Tibial artery (tissue), 4 donors: ENCODE measurements at regions not wholly inside any gene's neighbourhood (a gene's known extent, or its start where the extent isn't known, plus 50 kb on each side); places are given as distances from the start of the nearest gene placed in this dataset.

Experiments
- DNase-seq, 2 donors: peaks; one replicate each; pipeline ENCODE4 v3.0.0-alpha.2; 2019
- H3K27ac ChIP-seq, 2 donors: fragments of 200-600 bp; sonication (generic) in 1 of 2; 1 replicate in 1 of 2; 2 replicates in 1 of 2; pipeline ENCODE4 v1.5.1; 2018 to 2019; ENCODE audit warnings: mild to moderate bottlenecking in 1 of 2
- H3K27me3 ChIP-seq, 2 donors: fragments of 200-600 bp; sonication (generic) in 1 of 2; one replicate each; pipeline versions ENCODE4 v1.5.1 to v1.6.0; 2016 to 2019
- H3K36me3 ChIP-seq, 3 donors: fragments of 200-600 bp; sonication (generic) in 2 of 3; one replicate each; pipeline ENCODE4 v1.5.1; 2016 to 2019; ENCODE audit warnings: mild to moderate bottlenecking in 2 of 3
- H3K4me1 ChIP-seq, 4 donors: fragments of 200-600 bp; sonication (generic) in 2 of 4; 1 replicate in 3 of 4; 2 replicates in 1 of 4; pipeline ENCODE4 v1.5.1; 2016 to 2019
- H3K4me3 ChIP-seq, 2 donors: fragments of 200-600 bp; sonication (generic) in 1 of 2; 1 replicate in 1 of 2; 2 replicates in 1 of 2; pipeline ENCODE4 v1.5.1; 2018 to 2019; ENCODE audit warnings: mild to moderate bottlenecking in 2 of 2
- H3K9me3 ChIP-seq, 3 donors: fragments of 200-600 bp; sonication (generic) in 1 of 3; one replicate each; pipeline ENCODE4 v1.5.1; 2016 to 2019
- CTCF ChIP-seq, 2 experiments: fragments of 200-600 bp in 1 of 2; fragments of 450-650 bp in 1 of 2; IDR thresholded peaks; one replicate each; pipeline ENCODE4 v1.5.1; 2017 to 2019; ENCODE audit warnings: antibody characterized with exemption in 2 of 2, mild to moderate bottlenecking in 1 of 2, moderate library complexity in 1 of 2
- intact Hi-C: fragments of 100-400 bp; cut with DNase I; formaldehyde crosslinking; loops from one replicate; pipeline ENCODE4 v1.15.0; 2023; ENCODE audit warnings: low total_unique reads

- Histone ChIP-seq H3K4me1 (peaks cover 0 to 11% (median 0%) of the 10 kb centered on the region in 4 donors), H3K27me3 (peaks cover 0 to 11% of the 10 kb centered on the region in 2 donors), H3K36me3 (no peaks in the 10 kb centered on the region), H3K4me3 (no peak overlapping the region), H3K27ac (no peak overlapping the region), H3K9me3 (no peaks in the 10 kb centered on the region)
- intact Hi-C loops = no loop called here
- TF ChIP-seq CTCF (IDR thresholded peaks at IDR 0.05) = no peak
- no peak for DNase-seq
Measured at GRCh38 chr2:60678551-60678950, 77.5 kb upstream of the PAPOLG start.

- Histone ChIP-seq H3K27me3 (peaks cover 0 to 11% of the 10 kb centered on the region in 2 donors), H3K4me1 (peaks cover 0 to 11% (median 0%) of the 10 kb centered on the region in 4 donors), H3K4me3 (no peak overlapping the region), H3K27ac (no peak overlapping the region), H3K36me3 (no peaks in the 10 kb centered on the region), H3K9me3 (no peaks in the 10 kb centered on the region)
- DNase-seq = no peak
- no peak for TF ChIP-seq CTCF (IDR thresholded peaks at IDR 0.05)
- intact Hi-C loops = no loop called here
Measured at GRCh38 chr2:60679036-60679780, 76.9 kb upstream of the PAPOLG start.

- H3K36me3 ChIP-seq = no peaks in the 10 kb centered on the region
- no peak for DNase-seq
- H3K27ac ChIP-seq = no peak overlapping the region
- H3K27me3 ChIP-seq = peaks cover 0 to 23% of the 10 kb centered on the region in 2 donors
- no peak overlapping the region for H3K4me3 ChIP-seq
- H3K4me1 ChIP-seq = no peaks in the 10 kb centered on the region
- H3K9me3 ChIP-seq = no peaks in the 10 kb centered on the region
- no peak for TF ChIP-seq CTCF (IDR thresholded peaks at IDR 0.05)
- intact Hi-C loops = no loop called here
Measured at GRCh38 chr2:60693551-60693950, 62.5 kb upstream of the PAPOLG start.

GRCh38 chr2:60695793-60696192 is 60.3 kb upstream of the PAPOLG start:
- TF ChIP-seq CTCF (IDR thresholded peaks at IDR 0.05) = no peak
- Histone ChIP-seq H3K27me3 (peaks cover 0 to 18% of the 10 kb centered on the region in 2 donors), H3K4me3 (no peak overlapping the region), H3K36me3 (no peaks in the 10 kb centered on the region), H3K27ac (no peak overlapping the region), H3K9me3 (no peaks in the 10 kb centered on the region), H3K4me1 (no peaks in the 10 kb centered on the region)
- DNase-seq = no peak
- intact Hi-C loops = no loop called here

GRCh38 chr2:60699617-60700016 is 56.5 kb upstream of the PAPOLG start:
- H3K36me3 ChIP-seq = no peaks in the 10 kb centered on the region
- intact Hi-C loops = no loop called here
- no peak for TF ChIP-seq CTCF (IDR thresholded peaks at IDR 0.05)
- H3K27ac ChIP-seq = no peak overlapping the region
- H3K4me3 ChIP-seq = no peak overlapping the region
- no peaks in the 10 kb centered on the region for H3K4me1 ChIP-seq
- no peaks in the 10 kb centered on the region for H3K9me3 ChIP-seq
- DNase-seq = no peak
- peaks cover 0 to 6% of the 10 kb centered on the region in 2 donors for H3K27me3 ChIP-seq
